HCEC 1CT (cell line): ENCODE measurements at regions not wholly inside any gene's neighbourhood (a gene's known extent, or its start where the extent isn't known, plus 50 kb on each side); places are given as distances from the start of the nearest gene placed in this dataset.

Experiments used
- DNase-seq: peaks from one replicate; pipeline ENCODE4 v3.0.0-alpha.2; 2017

DNA sequence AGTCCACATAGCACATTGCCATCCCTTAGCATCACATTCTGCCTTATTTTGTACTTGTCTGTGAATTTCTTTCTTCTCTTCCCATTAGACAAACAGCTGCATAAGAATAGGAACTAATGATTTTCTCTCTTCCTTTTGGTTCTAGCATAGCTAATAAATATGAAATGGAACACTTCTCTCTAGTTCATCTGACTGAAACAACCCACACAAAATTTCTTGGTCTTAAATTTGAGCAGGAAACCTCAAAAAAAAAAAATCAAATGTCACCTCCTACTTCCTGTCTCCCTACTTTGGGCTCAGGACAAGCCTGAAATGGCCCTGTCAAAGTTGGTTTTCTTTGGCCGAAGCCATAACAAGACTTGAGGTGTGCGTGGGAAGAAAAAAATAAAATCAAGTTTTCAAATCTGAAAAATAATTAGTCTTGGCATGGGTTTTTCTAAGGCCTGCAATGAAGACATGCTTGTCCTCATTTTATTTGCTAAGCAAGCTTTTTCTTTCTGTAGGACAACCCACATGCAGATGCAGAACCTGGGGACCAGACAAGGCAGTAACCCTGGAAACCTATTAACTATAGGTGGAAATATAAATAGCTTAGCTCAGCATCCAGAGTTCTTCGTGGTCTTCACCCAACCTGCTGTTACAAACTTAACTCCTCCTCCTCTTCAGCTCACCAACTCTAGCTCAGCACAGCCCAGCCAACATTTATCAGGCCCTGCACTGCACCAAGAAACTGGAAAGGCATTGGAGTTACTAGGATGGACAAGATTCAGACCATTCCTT is 523.5 kb upstream of the KLF4 start:
- no peak for DNase-seq

DNA sequence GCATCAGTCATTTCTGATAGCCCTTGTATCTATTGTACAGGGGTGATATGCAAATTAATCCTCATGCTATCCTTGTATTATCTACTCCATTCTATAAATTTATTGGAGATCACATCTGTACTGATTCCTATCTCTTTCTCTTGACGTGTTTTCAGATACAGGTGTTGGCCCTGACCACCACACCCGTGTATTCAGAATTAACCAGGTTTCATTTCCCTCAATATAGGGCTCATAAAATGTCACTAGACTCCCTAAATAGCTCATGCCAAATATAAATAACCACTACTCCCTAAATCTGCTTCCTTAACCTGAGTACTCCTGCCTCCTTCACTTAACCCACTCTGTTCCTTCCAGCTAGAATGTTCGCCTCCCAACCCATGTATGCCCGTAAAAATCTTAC is 522.8 kb upstream of the KLF4 start:
- DNase-seq = no peak

DNA sequence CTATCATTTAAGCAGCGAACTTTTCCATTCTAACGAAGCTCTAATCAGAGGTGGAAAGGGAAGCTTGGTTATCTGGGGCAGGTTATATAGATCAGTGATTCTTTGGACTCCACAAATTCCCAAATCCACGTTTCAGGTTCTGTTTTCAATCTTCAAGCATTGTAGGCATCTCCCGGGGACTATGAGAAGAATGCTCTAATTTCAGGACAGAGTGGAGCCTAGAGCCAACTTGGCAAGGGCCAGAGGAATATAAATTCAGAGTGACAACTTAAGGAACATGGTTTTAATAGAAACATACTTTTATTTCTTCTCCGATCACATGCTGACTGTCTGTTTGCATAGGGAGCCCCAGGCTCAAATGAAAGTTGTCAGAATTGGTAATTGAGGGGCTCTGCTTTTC is 514.0 kb upstream of the KLF4 start:
- no peak for DNase-seq

DNA sequence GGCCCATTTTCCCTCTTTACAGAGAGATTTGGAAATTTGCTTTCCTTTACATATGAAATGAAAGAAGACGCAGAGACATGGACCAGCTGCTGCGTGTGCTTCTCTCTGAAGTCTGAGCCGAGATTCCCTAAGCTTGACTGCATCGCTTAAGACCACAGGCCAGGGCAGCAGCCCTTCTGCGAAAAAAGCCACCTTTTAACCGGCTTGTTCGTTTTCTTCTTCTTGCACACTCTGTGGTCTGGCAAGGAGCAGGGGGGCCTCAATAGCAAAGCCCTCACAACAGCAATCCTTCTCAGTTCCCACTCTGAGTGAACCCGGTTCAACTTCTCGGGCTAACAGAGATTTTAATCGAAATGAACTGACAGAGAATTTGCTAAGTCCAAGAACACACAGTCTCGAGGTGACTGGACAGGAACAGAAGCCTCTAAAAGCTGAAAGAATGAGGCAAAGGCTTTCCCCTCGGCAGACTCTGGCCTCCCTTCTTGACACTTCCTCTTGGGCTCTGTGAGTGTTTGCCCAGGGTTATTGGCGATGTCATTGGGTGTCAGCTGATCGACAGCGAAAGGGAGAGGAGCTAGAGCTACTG is 512.9 kb upstream of the KLF4 start:
- no peak for DNase-seq

DNA sequence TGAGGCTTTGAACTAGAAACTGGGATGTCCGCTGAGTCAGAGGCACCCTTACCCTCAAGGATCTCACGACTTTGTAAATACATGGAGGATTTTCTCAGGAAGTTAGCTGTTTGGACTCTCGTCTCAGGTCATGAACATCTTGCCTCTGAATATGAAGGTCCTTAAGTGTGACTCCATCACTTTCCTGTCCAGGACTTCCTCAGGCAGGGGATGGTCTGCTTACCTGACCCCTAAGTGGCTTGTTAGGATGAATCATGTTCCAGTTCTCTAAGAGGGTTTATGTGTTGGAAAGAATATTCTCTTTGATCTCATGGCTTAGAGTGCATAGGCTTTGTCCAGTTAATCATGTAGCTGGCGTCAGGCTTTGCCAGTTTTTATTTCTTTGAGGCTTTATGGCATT is 511.7 kb upstream of the KLF4 start:
- DNase-seq = no peak

DNA sequence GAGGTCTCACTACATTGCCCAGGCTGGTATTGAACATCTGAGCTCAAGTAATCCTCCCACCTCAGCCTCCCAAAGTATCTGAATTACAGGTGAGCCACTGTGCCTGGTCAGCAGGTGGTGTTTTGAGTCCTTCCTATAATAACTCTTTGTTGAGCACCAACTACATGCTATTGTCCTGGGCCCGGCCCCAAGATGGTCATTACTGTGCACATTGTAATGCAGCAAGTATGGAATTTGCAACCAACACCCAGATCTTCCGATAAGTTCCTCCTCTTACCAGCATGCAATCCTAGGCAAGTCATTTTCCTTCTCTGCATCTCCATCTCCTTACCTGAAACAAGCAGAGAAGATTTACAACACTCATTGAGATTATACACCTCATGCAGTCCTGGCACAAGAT is 510.3 kb upstream of the KLF4 start:
- no peak for DNase-seq

DNA sequence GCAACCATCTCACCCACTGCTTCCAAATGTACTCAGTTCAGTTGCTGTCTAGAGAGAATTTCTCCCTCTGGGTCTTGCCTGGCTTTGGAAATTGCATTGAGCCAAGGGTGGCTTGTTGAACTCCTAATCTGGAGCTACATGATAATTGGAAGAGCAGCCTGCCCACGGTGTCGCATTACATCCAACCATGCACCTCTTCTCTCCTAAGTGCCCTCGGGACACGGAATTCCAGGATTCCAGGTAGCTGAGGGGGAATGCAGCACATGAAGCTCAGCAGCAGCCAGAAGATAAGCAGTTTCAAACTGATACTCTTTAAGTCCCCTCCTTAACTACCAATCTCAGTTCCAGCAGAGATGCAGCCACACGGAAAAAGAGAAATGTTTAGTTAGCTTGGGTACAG is 509.4 kb upstream of the KLF4 start:
- DNase-seq = no peak

DNA sequence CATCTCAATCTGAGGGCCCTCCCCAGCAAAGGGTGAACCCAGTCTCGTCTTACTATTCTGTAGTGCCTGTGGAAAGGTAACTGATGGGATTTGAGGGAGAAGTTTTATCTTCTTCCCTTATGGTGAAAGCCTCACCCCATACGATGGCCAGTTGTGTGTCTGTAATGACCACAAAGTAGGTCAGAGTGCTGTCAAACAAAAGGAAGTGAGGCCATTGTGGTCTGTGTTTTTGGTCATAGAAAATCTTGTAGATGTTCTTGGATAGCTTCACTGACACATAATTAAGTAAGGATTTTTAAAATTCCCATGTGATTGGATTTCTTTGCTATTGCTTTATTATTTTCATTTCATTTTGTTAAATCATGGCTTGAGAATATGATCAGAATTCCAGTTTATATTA is 505.1 kb upstream of the KLF4 start:
- no peak for DNase-seq

DNA sequence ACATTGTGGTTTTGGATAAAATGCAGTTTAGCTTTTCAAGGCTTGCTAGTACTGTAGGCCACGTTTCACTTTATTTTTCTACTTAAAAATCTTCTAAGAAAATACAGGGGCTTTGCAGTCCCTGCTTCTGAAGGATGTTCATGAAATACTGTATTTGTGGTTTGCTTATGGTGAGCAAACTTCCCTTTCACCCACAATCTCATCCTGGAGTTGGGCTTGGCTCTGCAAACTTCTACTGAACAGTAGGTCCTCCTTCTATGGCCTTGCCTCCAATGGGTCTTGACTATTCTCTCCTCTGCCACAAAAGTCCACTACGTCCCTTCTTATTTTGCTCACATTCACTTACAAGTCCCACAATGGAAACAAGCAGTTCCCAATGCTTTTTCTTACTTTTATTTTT is 502.7 kb upstream of the KLF4 start:
- no peak for DNase-seq

DNA sequence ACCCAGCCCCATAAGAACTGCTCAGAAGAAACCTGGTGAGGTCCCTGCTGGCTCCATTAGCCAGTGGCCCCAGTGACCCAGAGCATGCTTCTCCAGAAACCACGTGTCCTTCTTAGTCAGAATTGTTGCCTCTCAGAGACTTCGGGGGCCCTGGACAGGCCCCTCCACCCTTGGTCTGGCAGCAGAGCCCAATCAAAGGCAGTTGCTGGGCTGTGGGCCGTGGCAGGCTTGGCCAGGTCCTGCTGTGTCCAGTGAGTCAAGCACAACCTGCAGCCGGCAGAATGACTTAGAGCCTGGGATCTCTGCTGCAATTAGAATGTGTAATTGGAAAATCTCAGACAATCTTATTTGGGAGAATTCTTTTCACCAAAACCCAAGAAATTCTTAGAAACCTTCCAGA is 502.0 kb upstream of the KLF4 start:
- no peak for DNase-seq

DNA sequence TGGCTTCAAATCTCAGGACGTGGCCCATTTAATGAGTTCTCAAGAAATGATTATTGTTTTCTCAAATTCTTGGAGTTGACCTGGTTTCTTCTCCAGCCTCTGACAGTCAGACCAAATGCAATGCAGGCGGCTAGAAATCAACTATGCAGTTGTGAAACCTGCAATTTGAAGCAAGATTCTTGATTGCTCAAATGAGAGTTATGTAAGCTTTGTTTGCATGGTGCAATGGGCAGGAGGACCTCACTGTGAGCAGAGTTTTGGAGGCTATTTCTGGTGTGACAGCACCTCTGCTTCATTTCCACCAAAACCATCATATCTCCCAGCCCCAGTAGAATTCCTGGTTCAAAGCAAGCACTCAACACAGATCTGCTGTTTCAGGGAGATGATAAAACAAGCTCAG is 500.0 kb upstream of the KLF4 start:
- DNase-seq = peak; percentile 17

DNA sequence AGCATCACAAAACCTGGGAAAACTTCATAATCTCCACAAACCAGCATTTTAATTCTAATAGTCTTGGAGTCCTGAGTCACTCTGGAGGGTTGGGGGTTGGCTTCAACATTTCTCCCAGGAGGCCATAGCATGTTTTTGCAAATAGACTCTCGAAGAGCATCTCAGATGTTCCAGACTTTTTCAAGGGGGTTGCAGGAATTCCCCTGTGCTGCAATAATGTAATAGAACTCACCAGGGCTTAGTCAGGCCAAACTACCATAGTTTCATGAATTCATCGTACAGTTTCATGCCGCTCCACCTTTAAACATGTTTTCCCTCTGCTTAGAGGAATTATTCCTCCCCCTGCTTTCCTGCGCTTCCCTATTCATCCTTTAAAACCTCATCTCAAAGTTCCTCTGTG is 499.5 kb upstream of the KLF4 start:
- no peak for DNase-seq

DNA sequence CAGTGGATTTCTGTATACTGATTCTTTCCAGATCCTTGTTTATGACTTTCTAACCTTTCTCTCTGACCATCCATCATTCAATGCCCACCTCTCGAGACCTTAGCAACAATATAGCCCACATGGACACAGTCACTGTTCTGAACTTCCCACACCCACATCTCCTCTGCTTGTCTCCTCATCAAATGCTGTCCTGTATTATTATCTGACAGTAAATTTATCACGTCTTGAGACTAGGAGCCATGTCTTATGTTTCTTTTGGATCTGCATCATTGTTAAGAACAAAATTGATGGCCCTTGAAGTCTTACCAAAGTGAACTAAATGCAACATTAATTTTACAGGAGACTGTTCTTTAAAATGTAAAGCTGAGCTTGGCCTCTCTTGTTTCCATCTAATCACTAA is 495.4 kb upstream of the KLF4 start:
- no peak for DNase-seq

DNA sequence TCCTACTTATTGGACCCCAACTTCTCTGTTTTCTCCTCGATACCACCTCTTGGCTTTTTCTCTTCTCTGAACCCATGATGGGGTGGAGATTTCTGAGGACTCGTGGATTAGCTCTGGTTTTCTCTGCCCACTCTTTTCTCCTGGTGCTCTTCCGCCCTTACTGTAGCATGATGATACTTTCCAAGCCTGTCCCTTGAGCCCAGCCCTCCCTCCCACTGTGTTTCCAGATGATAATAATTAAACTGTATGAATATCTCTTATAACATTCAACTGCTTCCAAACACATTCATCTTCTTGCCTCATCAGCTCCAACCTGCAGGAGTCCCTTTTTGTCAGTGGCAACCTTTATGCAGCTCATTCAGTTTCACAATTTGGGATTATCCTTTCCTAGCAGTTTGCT is 494.2 kb upstream of the KLF4 start:
- DNase-seq = no peak

DNA sequence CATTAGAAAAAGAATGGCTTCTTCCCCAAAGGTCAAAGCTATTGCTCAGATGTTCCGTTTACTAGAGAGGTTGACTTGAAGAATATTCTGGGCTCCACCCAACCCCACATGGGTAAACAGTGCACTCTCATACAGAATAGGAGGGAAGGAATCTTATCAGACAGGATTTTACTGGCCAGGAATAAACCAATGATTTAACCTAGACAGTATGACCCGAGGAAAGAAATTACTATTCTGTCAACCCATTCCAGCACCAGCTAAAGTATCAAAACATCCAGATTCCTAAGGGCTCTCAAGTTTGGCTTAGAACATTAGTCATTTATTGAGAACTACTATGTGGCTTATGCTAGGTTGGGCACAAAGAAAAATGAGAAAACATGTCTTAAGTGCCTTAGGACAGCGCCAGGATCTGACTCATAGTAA is 493.6 kb upstream of the KLF4 start:
- DNase-seq = peak; percentile 32

DNA sequence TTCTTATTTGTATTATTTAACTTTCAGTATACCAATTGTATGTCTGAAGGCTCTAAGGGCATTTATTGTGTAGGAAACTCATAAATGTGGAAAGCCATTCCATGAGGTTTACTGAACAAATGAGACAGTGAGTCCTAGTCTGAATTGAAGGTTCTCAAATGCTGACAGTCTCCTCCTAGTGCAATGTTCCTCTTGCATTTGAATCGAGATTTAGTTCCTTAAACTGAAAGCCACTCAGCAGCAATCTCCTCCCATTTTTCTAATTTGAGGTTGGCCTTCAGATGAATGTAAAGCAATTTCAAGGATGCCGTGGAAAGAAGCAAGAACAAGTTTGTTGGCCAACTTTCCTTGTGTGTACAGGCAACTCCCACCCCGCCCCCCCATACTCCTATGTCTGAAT is 493.2 kb upstream of the KLF4 start:
- DNase-seq = no peak

DNA sequence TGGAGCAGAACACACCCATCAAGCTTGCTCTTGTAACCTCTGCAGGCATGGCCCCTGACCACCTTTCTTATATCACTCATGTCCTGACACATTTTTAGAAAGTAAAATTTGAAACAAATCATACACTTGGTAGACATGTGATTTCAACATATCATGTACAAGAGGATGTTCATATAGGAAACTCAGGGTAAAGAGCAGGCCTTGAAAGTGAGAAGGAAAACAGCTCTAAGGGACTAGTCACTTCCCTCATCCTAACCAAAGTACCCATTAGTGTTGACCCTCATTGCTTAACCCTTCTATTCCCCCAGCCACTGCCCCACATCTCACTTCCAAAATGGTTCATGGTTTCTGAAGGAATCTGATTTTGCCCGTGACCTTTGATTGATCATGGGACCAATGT is 492.4 kb upstream of the KLF4 start:
- DNase-seq = no peak

DNA sequence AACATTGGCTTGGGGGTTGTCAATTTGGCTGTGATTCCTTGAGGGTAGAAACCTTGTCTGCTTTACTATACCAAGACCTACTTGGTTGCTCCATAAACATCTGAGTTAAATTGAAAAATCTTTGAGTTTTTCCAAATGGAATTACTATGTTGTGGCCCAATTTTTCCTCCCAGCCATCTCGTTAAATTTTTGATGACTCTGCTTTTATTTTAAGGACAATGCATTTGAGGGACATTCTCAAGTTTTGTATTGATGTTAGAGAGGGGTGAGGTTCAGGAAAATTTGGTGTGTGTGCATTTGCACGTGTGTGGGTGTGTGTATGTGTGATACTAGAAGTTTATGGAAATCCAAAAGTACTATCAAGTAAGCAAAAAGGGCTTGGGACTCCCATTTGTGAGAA is 491.4 kb upstream of the KLF4 start:
- DNase-seq = no peak

DNA sequence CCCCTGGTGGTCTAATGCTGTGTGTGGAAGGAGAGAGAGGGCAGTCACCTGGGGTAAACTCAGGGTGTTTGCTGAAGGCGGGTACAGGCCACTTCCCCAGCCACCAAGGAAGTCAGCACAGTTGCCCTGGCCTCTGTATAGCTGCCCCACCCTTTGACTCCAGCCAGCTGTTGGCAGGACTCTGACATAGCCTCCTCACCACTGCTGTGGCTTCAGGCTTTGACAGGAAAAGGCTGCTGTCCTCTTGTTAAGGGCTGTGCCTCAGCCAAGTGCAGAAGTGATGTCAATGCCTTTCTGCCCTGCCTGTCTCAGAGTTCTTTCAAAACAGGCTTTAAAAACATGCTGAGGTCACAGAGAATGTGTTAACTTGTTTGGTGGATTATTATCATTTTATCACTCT is 487.2 kb upstream of the KLF4 start:
- DNase-seq = no peak

DNA sequence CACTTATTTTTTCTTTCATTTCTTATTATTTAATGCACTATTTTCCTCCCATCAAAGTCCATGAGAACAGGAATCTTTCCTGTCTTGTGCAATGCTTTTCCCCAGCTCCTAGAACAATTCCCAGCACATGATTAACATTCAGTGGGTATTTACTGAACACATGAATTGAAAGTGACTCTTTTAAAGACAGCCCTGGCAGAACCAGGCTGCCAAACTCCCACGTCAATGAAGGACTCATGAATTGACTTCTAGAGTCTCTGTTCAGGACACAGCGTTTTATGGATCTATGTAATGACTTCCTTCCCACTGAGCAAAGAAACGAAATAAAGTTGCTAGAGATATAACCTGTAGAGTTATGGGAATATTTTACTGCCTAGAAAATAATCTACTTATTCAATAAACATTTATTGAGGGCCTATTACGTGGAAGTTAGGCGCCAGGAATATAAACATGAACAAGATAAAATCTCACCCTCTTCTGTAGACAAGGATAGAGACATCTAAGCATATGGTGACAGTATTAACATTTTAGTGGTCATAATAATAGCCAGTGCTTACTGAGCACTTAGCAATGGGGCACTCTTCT is 485.9 kb upstream of the KLF4 start:
- DNase-seq = no peak

DNA sequence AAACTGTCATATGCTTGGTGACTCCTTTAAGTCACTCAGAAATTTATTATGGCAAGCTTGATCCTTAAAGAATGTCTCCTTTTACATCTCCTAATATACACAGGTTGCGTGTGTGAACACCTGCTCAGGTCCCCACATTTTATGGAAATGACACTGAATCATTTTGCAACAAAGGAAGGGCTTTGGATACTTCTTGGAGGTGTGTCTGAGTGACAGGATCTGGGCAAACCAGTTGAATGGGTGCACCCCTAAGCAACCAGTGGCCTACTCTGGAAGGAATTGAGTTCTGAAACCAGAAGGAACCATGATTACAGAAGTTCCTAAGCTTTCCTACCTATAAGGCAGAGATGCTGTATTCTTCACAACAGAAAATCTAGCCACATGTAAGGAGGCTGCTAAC is 483.9 kb upstream of the KLF4 start:
- no peak for DNase-seq

DNA sequence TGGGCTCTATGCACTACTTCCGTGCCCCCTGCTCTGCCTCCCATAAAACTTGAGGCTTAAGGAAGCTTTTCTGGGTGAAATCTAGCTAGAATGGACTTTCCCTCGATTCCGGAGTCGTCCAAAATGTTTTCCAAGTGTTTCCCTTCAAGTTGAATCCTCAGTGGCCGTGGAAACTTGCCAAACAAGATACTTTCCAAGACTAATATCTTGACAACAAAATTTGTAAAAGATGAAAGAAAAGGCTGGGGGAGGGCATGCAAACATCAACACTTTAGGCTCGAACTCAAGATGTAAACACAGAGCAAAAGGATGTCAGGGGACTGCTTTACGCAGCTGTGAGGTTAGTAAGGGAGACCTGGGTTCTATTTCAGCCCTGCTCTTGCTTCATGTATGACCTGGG is 482.8 kb upstream of the KLF4 start:
- no peak for DNase-seq

DNA sequence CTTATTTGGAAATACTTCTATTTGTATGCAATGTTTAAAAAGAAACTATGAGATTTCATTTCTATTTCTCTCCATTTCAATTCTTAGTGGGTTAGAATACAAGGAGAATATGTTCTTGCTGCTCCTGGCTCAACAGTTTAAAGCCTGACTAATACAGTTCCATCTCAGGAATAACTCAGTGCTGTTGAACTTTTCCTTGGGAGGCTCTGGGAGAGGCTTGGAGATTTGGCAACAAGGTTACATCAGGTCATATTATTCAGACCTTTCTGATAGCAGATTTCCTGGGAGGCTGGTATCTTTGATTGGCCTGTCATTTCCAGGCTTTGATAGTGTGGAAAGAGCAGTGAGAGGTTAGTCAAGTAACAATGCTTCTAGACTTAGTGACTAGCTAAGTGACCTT is 481.7 kb upstream of the KLF4 start:
- DNase-seq = no peak

DNA sequence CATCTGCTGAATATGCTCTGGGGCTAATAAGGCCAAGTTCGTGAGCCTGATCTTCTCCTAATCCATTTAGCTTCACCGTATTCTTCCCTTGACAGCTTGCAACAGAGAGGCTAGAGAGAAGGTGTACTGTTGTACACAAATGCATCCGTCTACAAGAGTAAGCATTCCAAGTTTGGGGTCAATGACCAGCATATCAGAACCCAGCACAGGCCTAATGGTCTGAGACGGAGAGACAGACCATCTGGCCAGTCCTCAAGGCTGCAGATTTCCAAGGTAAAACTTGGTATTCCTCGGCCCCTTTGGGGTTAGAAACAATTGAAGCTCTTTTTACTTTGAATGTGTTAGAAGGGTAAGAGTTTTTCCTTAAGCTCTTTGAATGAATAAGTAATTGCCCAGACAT is 481.2 kb upstream of the KLF4 start:
- DNase-seq = no peak

DNA sequence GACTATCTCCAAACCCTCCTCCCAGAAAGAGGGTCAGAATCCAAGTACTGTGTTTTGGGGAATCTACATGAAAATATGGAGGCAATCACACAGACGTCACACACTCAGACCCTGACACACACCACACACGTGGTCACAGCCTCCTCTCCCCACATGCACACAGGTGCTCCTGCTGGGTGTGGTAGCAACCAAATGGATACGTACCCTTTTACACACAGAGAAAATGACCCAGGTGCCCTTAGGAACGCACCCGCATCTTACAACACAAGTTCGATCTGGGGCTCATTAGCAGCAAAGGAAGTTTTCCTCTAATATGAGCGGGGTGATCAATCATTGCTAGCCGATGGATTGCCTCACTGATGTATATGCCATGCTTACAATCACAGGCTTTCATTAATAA is 480.2 kb upstream of the KLF4 start:
- DNase-seq = no peak
